ENCODE measurements at regions not wholly inside any gene's neighbourhood (a gene's known extent, or its start where the extent isn't known, plus 50 kb on each side); places are given as distances from the start of the nearest gene placed in this dataset.
A peak's percentile ranks its signal among the peaks of the same experiment; 100 is the strongest.
"Not testable (repeated sequence)": the region's sequence is repeated elsewhere in the genome, so short reads cannot be mapped to it uniquely, and the experiment has no call there.

DNA sequence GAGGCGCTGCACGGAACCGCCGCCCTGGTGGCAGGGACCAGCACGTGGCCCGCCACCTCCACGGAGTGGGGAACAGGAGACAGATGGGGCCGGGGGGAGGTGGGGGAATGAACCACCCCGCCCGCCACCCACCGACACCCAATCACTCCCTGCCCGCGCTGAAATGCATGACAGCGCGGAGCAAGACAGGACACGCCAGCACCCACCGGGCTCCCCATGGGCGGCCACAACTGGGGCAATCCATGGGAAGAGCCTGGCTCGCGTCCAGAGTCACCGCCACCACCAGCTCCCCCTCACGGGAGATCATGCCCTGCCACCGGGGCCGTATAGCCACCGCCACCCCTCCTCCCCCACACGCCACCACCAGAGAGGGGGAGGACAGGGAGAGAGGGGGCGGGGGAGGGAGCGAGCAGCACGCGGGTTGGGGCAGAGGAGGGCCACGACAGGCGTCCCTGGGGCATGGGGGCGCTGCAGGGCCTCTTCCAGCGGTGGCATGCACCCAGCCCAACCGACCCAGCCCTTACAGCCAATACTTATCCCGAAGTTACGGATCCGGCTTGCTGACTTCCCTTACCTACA, 744.3 kb upstream of the DEFB115 start:
- H3K36me3 ChIP-seq = no peaks in the 10 kb centered on the region
- H3K4me3 ChIP-seq = no peak overlapping the region
- no peak for DNase-seq
- no peaks in the 10 kb centered on the region for H3K27me3 ChIP-seq
- no peaks in the 10 kb centered on the region for H3K4me1 ChIP-seq
- intact Hi-C loops (cut with DNase I; ENCODE audit: low total_unique reads) = no loop called here
- no peak overlapping the region for H3K27ac ChIP-seq
- H3K9me3 ChIP-seq = no peaks in the 10 kb centered on the region
- no peak for TF ChIP-seq POLR2A (IDR thresholded peaks at IDR 0.05)

- H3K36me3 ChIP-seq; H3K27ac ChIP-seq; H3K9me3 ChIP-seq; H3K27me3 ChIP-seq; DNase-seq; H3K4me1 ChIP-seq; H3K4me3 ChIP-seq; intact Hi-C loops (cut with DNase I; ENCODE audit: low total_unique reads): not testable (repeated sequence)
Observed at GRCh38 chr20:30515915-30516314, 741.5 kb upstream of the DEFB115 start.

DNA sequence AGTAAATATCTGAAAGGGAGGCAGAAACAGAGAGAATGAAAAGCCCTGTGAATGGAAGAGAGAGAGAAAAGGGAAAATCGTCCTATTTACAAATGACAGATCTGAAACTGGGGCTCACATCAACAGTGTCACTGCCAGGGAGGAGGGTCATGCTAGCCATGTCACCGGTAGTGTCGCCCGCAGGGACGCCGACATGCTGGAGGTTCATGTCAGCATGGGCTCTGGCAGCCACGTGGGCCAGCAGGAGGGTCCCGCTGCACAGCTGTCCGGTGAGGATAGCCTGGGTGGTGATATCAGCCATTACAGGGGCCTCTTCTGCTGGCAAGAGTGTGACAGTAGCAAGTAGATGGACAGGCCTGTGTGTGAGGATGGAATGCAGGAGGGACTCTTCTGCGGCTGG, 738.6 kb upstream of the DEFB115 start:
- DNase-seq; H3K9me3 ChIP-seq; H3K4me3 ChIP-seq; H3K27ac ChIP-seq; H3K4me1 ChIP-seq; H3K27me3 ChIP-seq; intact Hi-C loops (cut with DNase I; ENCODE audit: low total_unique reads); H3K36me3 ChIP-seq: not testable (repeated sequence)

DNA sequence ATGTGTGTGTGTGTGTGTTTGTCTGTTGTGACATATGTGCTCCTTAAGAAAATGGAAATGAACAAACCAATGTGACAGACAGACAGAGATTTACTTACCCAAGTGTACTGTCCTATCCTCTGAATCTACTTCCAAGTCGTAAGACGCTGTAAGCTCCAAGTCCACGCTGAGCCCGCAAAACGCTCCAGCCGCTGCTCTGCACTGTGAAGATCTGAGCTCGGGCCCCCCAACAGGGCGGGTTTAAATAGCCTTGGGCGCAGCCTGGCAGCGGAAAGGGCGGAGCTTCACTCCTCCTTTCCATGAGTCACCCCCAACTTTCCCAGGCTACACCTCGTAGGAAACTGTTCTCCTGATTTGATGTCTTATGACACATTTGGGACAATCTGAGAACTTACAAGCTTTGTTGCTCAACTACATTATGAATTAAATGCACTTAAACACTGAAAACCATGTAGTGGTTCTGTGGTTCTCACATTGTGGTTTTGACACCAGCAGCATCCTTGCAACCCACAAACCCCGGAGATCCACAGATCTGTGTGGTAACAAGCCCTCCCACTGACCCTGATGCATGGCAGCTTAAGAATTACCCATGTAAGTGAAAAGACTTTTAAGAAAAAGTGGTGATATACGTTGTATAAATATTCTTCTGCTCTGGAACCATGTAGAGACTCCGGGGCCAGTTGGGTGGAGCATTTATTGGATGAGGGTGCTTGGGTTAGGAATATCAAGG, 735.6 kb upstream of the DEFB115 start:
- H3K27me3 ChIP-seq; H3K27ac ChIP-seq; DNase-seq; H3K36me3 ChIP-seq; H3K4me1 ChIP-seq; H3K4me3 ChIP-seq; H3K9me3 ChIP-seq; intact Hi-C loops (cut with DNase I; ENCODE audit: low total_unique reads): not testable (repeated sequence)

DNA sequence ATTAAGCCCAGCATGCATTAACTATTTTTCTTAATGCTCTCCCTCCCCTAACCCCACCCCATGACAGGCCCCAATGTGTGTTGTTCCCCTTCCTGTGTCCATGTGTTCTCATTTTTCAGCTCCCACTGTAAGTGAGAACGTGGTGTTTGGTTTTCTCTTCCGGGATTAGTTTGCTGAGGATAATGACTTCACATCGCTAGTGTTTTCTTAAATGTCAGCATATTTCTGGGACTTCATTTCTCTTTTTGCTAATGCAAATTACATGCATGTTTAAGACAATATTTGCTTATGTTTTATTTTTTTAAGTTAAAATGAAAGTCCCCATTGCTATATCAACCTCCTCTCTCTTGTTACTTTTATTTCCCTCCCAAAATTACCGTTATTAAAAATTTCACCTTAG, 733.3 kb upstream of the DEFB115 start:
- H3K27ac ChIP-seq; H3K36me3 ChIP-seq; intact Hi-C loops (cut with DNase I; ENCODE audit: low total_unique reads); H3K27me3 ChIP-seq; H3K4me3 ChIP-seq; H3K4me1 ChIP-seq; H3K9me3 ChIP-seq; DNase-seq: not testable (repeated sequence)

DNA sequence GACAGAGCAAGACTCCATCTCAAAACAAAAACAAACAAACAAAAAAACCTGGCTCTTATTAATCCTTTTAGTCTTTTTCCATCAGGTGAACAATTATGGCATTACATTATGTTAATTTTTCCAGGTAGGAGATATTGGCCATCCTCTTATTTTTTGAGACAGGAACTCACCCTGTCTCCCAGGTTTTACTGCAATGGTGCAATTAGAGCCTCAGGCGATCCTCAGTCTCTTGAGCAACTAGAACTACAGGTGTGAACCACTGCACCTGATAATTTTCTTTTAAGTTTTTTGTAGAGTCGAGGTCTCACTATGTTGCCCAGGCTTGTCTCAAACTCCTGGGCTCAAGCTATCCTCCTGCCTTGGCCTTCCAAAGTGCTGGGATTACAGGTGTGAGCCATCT, 732.7 kb upstream of the DEFB115 start:
- intact Hi-C loops (cut with DNase I; ENCODE audit: low total_unique reads); H3K4me1 ChIP-seq; H3K4me3 ChIP-seq; H3K27me3 ChIP-seq; DNase-seq; H3K36me3 ChIP-seq; H3K9me3 ChIP-seq; H3K27ac ChIP-seq: not testable (repeated sequence)

GRCh38 chr20:30533653-30534052, 723.8 kb upstream of the DEFB115 start:
- H3K36me3 ChIP-seq; H3K4me1 ChIP-seq; H3K4me3 ChIP-seq; intact Hi-C loops (cut with DNase I; ENCODE audit: low total_unique reads); DNase-seq; H3K27me3 ChIP-seq; H3K27ac ChIP-seq; H3K9me3 ChIP-seq: not testable (repeated sequence)

- peak in 1 of 2 donors; percentile 34 for DNase-seq
- H3K4me3 ChIP-seq; intact Hi-C loops (cut with DNase I; ENCODE audit: low total_unique reads); H3K36me3 ChIP-seq; H3K9me3 ChIP-seq; H3K27ac ChIP-seq; H3K4me1 ChIP-seq; H3K27me3 ChIP-seq: not testable (repeated sequence)
Observed at GRCh38 chr20:30537459-30537858, 720.0 kb upstream of the DEFB115 start.

- intact Hi-C loops (cut with DNase I; ENCODE audit: low total_unique reads); H3K9me3 ChIP-seq; H3K27me3 ChIP-seq; H3K4me3 ChIP-seq; DNase-seq; H3K4me1 ChIP-seq; H3K27ac ChIP-seq; H3K36me3 ChIP-seq: not testable (repeated sequence)
Observed at GRCh38 chr20:30540330-30541069, 717.0 kb upstream of the DEFB115 start.

- H3K36me3 ChIP-seq; DNase-seq; H3K27ac ChIP-seq; intact Hi-C loops (cut with DNase I; ENCODE audit: low total_unique reads); H3K4me1 ChIP-seq; H3K9me3 ChIP-seq; H3K4me3 ChIP-seq; H3K27me3 ChIP-seq: not testable (repeated sequence)
Observed at GRCh38 chr20:30551236-30551635, 706.2 kb upstream of the DEFB115 start.

GRCh38 chr20:30556797-30557196, 700.7 kb upstream of the DEFB115 start:
- H3K36me3 ChIP-seq; H3K27ac ChIP-seq; H3K27me3 ChIP-seq; intact Hi-C loops (cut with DNase I; ENCODE audit: low total_unique reads); H3K4me3 ChIP-seq; DNase-seq; H3K4me1 ChIP-seq; H3K9me3 ChIP-seq: not testable (repeated sequence)

DNA sequence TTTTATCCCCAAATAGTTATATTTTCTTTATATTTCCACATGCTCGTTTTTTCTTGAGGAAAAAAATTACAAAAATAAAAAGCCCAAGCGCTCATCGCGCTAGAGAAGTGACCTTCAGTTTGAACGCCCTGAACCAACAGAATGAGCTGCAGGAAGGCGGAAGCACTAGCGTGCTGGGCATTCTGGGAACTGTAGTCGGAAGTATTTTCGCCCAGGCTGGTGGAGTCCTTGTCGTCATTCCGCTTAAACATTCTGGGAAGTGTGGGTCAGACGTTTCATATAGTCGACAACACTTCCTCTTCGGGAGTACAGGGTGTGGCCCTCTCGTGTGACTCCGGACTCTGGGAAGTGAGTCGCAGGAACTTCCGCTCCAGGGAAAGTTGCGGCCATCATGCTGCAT, 692.4 kb upstream of the DEFB115 start:
- H3K4me3 ChIP-seq; H3K27me3 ChIP-seq; H3K36me3 ChIP-seq; H3K9me3 ChIP-seq; DNase-seq; H3K27ac ChIP-seq; H3K4me1 ChIP-seq; intact Hi-C loops (cut with DNase I; ENCODE audit: low total_unique reads): not testable (repeated sequence)

- H3K4me3 ChIP-seq; H3K27me3 ChIP-seq; DNase-seq; H3K27ac ChIP-seq; H3K4me1 ChIP-seq; H3K36me3 ChIP-seq; H3K9me3 ChIP-seq; intact Hi-C loops (cut with DNase I; ENCODE audit: low total_unique reads): not testable (repeated sequence)
Observed at GRCh38 chr20:30569867-30570266, 687.6 kb upstream of the DEFB115 start.
